T-cell (primary cell): ENCODE measurements at regions not wholly inside any gene's neighbourhood (a gene's known extent, or its start where the extent isn't known, plus 50 kb on each side); places are given as distances from the start of the nearest gene placed in this dataset.
"Not testable (repeated sequence)": the region's sequence is repeated elsewhere in the genome, so short reads cannot be mapped to it uniquely, and the experiment has no call there.

Experiments used
- ATAC-seq, 4 experiments: fragments of 200-7000 bp in 3 of 4; fragments of 150-1000 bp in 1 of 4; cut with Tn5 transposase; replicated peaks in 1 of 4; 1 replicate in 3 of 4; 2 replicates in 1 of 4; pipeline ENCODE4 v1.10.0; 2021; ENCODE audit warnings: moderate library complexity in 3 of 4, mild to moderate bottlenecking in 2 of 4, moderate number of reproducible peaks in 1 of 4
- CTCF ChIA-PET, 2 donors: fragments of 300-600 bp; sonication (Branson Sonifier 250); formaldehyde crosslinking; loops; one replicate each; lab custom pipeline; 2022; ENCODE audit warnings: antibody characterized with exemption in 2 of 2; lab: Charles Lee
- POLR2A ChIA-PET, 2 donors: fragments of 300-600 bp; sonication (Branson Sonifier 250); formaldehyde crosslinking; loops; one replicate each; lab custom pipeline; 2022; ENCODE audit warnings: antibody characterized with exemption in 2 of 2; lab: Charles Lee
- DNase-seq, 35 experiments: peaks; one replicate each; pipeline versions ENCODE4 v3.0.0 to v3.0.0-alpha.2; 2013 to 2023
- H3K27ac ChIP-seq: one replicate; pipeline ENCODE4 v1.5.1; 2013; ENCODE audit warnings: low read length
- H3K27me3 ChIP-seq, 2 experiments: replicated peaks in 1 of 2; 1 replicate in 1 of 2; 2 replicates in 1 of 2; pipeline versions ENCODE4 v1.6.1 to v1.7.0; 2013; ENCODE audit warnings: low read length in 1 of 2, mixed read lengths in 1 of 2; ENCODE audit not compliant: control insufficient read depth in 2 of 2, insufficient read depth in 2 of 2; ENCODE audit errors: extremely low read depth in 1 of 2
- H3K36me3 ChIP-seq, 2 donors: 1 replicate in 1 of 2; 2 replicates in 1 of 2; pipeline versions ENCODE4 v1.6.1 to v1.7.0; 2013; ENCODE audit warnings: low read length in 1 of 2; ENCODE audit not compliant: control insufficient read depth in 2 of 2, insufficient read depth in 1 of 2; ENCODE audit errors: extremely low read depth in 1 of 2
- H3K4me1 ChIP-seq, 2 experiments: 1 replicate in 1 of 2; 2 replicates in 1 of 2; pipeline versions ENCODE4 v1.6.1 to v1.7.0; 2013; ENCODE audit warnings: low read length in 2 of 2, mixed read lengths in 1 of 2; ENCODE audit not compliant: insufficient read depth in 2 of 2, control insufficient read depth in 1 of 2; ENCODE audit errors: extremely low read depth in 1 of 2
- H3K4me3 ChIP-seq, 2 donors: 1 replicate in 1 of 2; 2 replicates in 1 of 2; pipeline versions ENCODE4 v1.5.1 to v1.7.0; 2013; ENCODE audit warnings: mild to moderate bottlenecking in 2 of 2, low read length in 1 of 2, moderate library complexity in 1 of 2; ENCODE audit not compliant: control insufficient read depth in 1 of 2; ENCODE audit errors: extremely low read depth in 1 of 2
- H3K9me3 ChIP-seq: 2 replicates; pipeline ENCODE4 v1.7.0; 2013
- H3K27ac Mint-ChIP-seq, 2 donors: one replicate each; pipeline ENCODE4 v1.8.0; 2020 to 2021; ENCODE audit warnings: mild to moderate bottlenecking in 2 of 2, mixed read lengths in 2 of 2
- H3K27me3 Mint-ChIP-seq, 2 donors: one replicate each; pipeline ENCODE4 v1.8.0; 2021 to 2022; ENCODE audit warnings: mixed read lengths in 2 of 2
- H3K36me3 Mint-ChIP-seq: one replicate; pipeline ENCODE4 v1.8.0; 2021; ENCODE audit warnings: mixed read lengths
- H3K4me1 Mint-ChIP-seq, 3 donors: one replicate each; pipeline ENCODE4 v1.8.0; 2020 to 2022; ENCODE audit warnings: mixed read lengths in 3 of 3, mild to moderate bottlenecking in 1 of 3
- H3K4me3 Mint-ChIP-seq, 3 donors: one replicate each; pipeline ENCODE4 v1.8.0; 2020 to 2022; ENCODE audit warnings: mild to moderate bottlenecking in 3 of 3, mixed read lengths in 3 of 3, moderate library complexity in 3 of 3
- H3K9me3 Mint-ChIP-seq, 3 donors: one replicate each; pipeline ENCODE4 v1.8.0; 2020 to 2022; ENCODE audit warnings: mixed read lengths in 3 of 3
- WGBS: methylation state at CpG from one replicate; pipeline ENCODE4 v1.1.5; 2013; ENCODE audit warnings: missing lambda C conversion rate; ENCODE audit not compliant: insufficient coverage; 5-methylcytosine and 5-hydroxymethylcytosine counted together

DNA sequence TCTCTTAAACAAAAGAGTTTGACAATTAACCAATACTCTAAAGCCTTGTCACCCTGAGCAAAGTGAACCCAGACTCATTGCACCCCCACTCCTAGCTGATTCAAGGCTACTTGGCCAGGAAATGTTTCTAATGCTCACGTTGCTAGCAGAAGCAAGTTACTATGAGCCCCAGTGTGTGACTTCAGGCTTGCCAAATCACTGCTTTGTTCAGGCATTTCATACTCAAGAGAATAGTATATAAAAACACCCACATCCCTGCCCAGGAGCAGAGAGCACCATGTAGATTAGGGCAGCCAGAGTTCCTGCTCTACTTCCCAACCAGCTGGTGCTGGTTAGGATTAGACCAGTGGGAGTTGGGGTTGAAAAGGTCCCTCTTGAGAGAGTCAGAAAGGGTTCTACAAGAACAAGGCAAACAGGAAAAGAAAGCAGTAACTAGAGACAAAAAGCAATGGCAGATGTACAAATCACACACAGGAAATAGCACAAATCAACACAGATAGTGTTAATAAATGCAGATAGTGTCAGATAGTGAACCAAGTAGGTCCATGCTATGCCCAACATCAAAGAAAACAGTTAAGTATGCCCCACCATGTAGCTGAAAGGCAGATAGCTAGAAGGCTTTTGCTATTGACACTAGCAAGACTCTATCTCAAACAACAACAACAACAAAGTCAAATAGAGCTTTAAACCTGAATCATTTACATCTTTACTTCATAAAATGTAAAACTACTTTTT is 314.3 kb downstream of the GOLGA6L6 start:
- ATAC-seq, result peak; percentile 20 to 68 (median 42)
- H3K27me3 Mint-ChIP-seq, H3K9me3 ChIP-seq, H3K4me1 Mint-ChIP-seq, H3K4me1 ChIP-seq, CTCF ChIA-PET, H3K36me3 Mint-ChIP-seq, H3K27me3 ChIP-seq, H3K9me3 Mint-ChIP-seq, POLR2A ChIA-PET, H3K4me3 Mint-ChIP-seq, H3K27ac Mint-ChIP-seq, H3K36me3 ChIP-seq, H3K27ac ChIP-seq, H3K4me3 ChIP-seq: not testable (repeated sequence)
- DNase-seq, result peak in 1 of 35 experiments; percentile 36
- WGBS, result 14% methylated on average over 1 of the region's 1 CpG

- H3K9me3 Mint-ChIP-seq, POLR2A ChIA-PET, H3K4me1 Mint-ChIP-seq, H3K27ac Mint-ChIP-seq, H3K4me1 ChIP-seq, H3K36me3 Mint-ChIP-seq, H3K4me3 Mint-ChIP-seq, H3K4me3 ChIP-seq, DNase-seq, H3K27ac ChIP-seq, H3K27me3 Mint-ChIP-seq, H3K27me3 ChIP-seq, H3K9me3 ChIP-seq, H3K36me3 ChIP-seq, CTCF ChIA-PET: not testable (repeated sequence)
- no CpG with 5 or more reads among the region's 2 CpGs for WGBS
- ATAC-seq, result peak in 1 of 4 experiments; percentile 15
Measured at GRCh38 chr15:20226531-20226930, 315.1 kb downstream of the GOLGA6L6 start.

DNA sequence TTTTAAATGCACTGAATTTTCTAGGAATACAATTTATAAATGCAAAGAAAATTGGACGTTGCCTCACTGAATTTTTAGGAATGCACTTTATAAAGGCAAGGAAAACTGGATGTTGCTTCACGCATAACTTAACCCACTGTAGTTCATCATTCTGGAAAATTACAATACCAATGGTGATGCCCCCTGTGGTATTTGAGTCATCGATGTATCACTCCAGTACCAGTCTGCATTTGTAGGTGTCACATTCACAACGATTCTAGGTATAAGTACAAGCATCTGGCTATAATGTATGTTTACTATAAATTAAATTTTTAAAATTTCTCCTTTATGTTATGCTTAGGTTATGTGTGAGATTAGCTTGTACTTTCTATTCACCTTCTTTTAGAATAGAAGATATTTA is 320.5 kb downstream of the GOLGA6L6 start:
- H3K27me3 ChIP-seq, H3K27ac Mint-ChIP-seq, H3K27ac ChIP-seq, H3K4me1 ChIP-seq, H3K4me3 ChIP-seq, DNase-seq, CTCF ChIA-PET, H3K4me3 Mint-ChIP-seq, H3K9me3 ChIP-seq, H3K27me3 Mint-ChIP-seq, H3K4me1 Mint-ChIP-seq, POLR2A ChIA-PET, H3K9me3 Mint-ChIP-seq, H3K36me3 ChIP-seq, ATAC-seq, H3K36me3 Mint-ChIP-seq: not testable (repeated sequence)
- 59% methylated on average over 2 of the region's 4 CpGs for WGBS

DNA sequence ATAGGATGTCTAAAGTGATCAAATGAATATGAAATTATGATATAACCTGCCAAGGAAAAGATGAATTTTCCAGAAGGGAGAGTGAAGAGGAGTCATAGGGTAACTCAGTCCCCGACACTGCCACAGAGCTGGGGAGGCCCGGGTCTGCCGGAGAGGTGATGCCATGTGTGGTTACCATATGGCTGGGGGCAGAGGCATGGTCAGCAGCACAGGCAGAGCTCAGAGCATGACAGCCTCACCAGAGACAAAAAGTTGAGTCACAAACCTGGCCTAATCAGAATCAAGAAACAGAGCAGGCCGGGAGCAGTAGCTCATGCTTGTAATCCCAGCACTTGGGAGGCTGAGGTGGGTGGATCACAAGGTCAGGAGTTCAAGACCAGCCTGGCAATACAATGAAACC is 322.4 kb downstream of the GOLGA6L6 start:
- H3K9me3 Mint-ChIP-seq, H3K36me3 Mint-ChIP-seq, H3K27ac ChIP-seq, ATAC-seq, H3K4me3 Mint-ChIP-seq, CTCF ChIA-PET, POLR2A ChIA-PET, H3K27ac Mint-ChIP-seq, H3K36me3 ChIP-seq, H3K9me3 ChIP-seq, H3K4me1 Mint-ChIP-seq, H3K27me3 Mint-ChIP-seq, H3K27me3 ChIP-seq, H3K4me1 ChIP-seq, H3K4me3 ChIP-seq, DNase-seq: not testable (repeated sequence)
- 88% methylated on average over 4 of the region's 4 CpGs for WGBS

- H3K36me3 ChIP-seq, H3K27me3 ChIP-seq, H3K36me3 Mint-ChIP-seq, ATAC-seq, H3K27ac Mint-ChIP-seq, H3K4me3 ChIP-seq, H3K4me1 Mint-ChIP-seq, DNase-seq, H3K4me1 ChIP-seq, H3K9me3 Mint-ChIP-seq, H3K27me3 Mint-ChIP-seq, H3K9me3 ChIP-seq, POLR2A ChIA-PET, H3K4me3 Mint-ChIP-seq, H3K27ac ChIP-seq, CTCF ChIA-PET: not testable (repeated sequence)
- WGBS, result 77% methylated on average over 3 of the region's 4 CpGs
Measured at GRCh38 chr15:20215700-20216099, 325.9 kb downstream of the GOLGA6L6 start.

- H3K9me3 ChIP-seq, DNase-seq, H3K9me3 Mint-ChIP-seq, H3K4me1 ChIP-seq, H3K4me3 ChIP-seq, H3K36me3 ChIP-seq, H3K27ac Mint-ChIP-seq, H3K27me3 Mint-ChIP-seq, POLR2A ChIA-PET, H3K27me3 ChIP-seq, ATAC-seq, H3K27ac ChIP-seq, H3K4me3 Mint-ChIP-seq, H3K36me3 Mint-ChIP-seq, H3K4me1 Mint-ChIP-seq: not testable (repeated sequence)
- WGBS, result 36% methylated on average over 1 of the region's 1 CpG
- CTCF ChIA-PET, result interaction anchor here in 1 of 2 donors (0.6 kb wide), 1 partner anchor 26 kb away, joined by 6 read pairs; no protein-coding TSS in a partner anchor
Measured at GRCh38 chr15:20214101-20214500, 327.5 kb downstream of the GOLGA6L6 start.

DNA sequence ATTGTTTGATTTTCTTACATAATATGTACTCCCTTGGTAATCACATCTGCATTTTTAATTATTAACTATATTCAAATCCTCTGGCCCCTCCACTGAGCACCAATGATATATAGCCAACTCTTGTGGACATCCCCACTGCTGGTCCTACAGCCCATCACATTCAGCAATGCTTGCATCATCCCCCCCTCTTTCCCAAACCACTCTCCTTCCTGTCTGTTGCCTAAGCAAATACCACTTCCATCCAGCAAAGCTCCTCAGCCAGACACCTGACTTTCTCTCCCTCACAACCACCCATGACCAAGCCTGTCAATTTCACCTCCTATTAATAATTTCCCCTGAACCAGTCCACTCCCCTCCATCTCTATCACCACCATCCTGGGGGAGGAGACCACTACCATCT is 330.1 kb downstream of the GOLGA6L6 start:
- H3K27me3 Mint-ChIP-seq, H3K4me3 ChIP-seq, DNase-seq, H3K4me1 ChIP-seq, H3K9me3 ChIP-seq, H3K27ac ChIP-seq, H3K36me3 Mint-ChIP-seq, H3K36me3 ChIP-seq, ATAC-seq, POLR2A ChIA-PET, H3K4me1 Mint-ChIP-seq, H3K27ac Mint-ChIP-seq, H3K4me3 Mint-ChIP-seq, CTCF ChIA-PET, H3K9me3 Mint-ChIP-seq, H3K27me3 ChIP-seq: not testable (repeated sequence)
